ENCODE measurements at regions not wholly inside any gene's neighbourhood (a gene's known extent, or its start where the extent isn't known, plus 50 kb on each side); places are given as distances from the start of the nearest gene placed in this dataset.
"Not testable (repeated sequence)": the region's sequence is repeated elsewhere in the genome, so short reads cannot be mapped to it uniquely, and the experiment has no call there.

GRCh38 chr6:154623391-154623790 is 109.8 kb upstream of the SCAF8 start:
- DNase-seq (ENCODE audit: low read depth, low spot score) (no peak), FAIRE-seq (no peak)
- Histone ChIP-seq H4K20me1 (ENCODE audit: control insufficient read depth, extremely low read depth, insufficient read depth, low read length) (no peaks in the 10 kb centered on the region), H3K27me3 (ENCODE audit: control insufficient read depth, extremely low read depth, insufficient read depth, low read length) (no peaks in the 10 kb centered on the region), H3K27ac (ENCODE audit: control insufficient read depth, insufficient read depth, low read length) (peak overlapping the region; percentile 50), H3K4me1 (ENCODE audit: control insufficient read depth, extremely low read depth, insufficient read depth, low read length) (peaks cover 12% of the 10 kb centered on the region), H3K4me3 (ENCODE audit: control insufficient read depth in 2 of 3, extremely low read depth in 1 of 3, insufficient read depth in 2 of 3, low read depth in 1 of 3, low read length in 3 of 3) (no peak overlapping the region), H3K9me1 (ENCODE audit: control insufficient read depth, extremely low read depth, insufficient read depth, low read length) (no peaks in the 10 kb centered on the region), H3K79me2 (ENCODE audit: control insufficient read depth, insufficient read depth, low read length) (no peaks in the 10 kb centered on the region), H3K9me3 (ENCODE audit: control insufficient read depth, low read depth, low read length) (no peaks in the 10 kb centered on the region), H3K36me3 (ENCODE audit: control insufficient read depth in 2 of 2, extremely low read depth in 1 of 2, insufficient read depth in 2 of 2, low read length in 2 of 2) (no peaks in the 10 kb centered on the region), H2AFZ (ENCODE audit: control insufficient read depth, low read length) (no peak overlapping the region), H3K4me2 (ENCODE audit: control insufficient read depth, extremely low read depth, insufficient read depth, low read depth, low read length) (no peak overlapping the region), H3K9ac (ENCODE audit: control insufficient read depth, extremely low read depth, insufficient read depth, low read length) (no peak overlapping the region)
- no peak for TF ChIP-seq EZH2 (IDR thresholded peaks at IDR 0.05; ENCODE audit: low read length)
- TF ChIP-seq CTCF (optimal IDR thresholded peaks at IDR 0.05 in 1 of 3, IDR thresholded peaks at IDR 0.05 in 1 of 3, conservative IDR thresholded peaks at IDR 0.05 in 1 of 3; ENCODE audit: extremely low read depth in 1 of 3, insufficient read depth in 2 of 3, low read length in 3 of 3): no peak
- dilution Hi-C loops (cut with MboI; ENCODE audit: extremely low pct_ligation_motif_present, low sequenced_read_pairs): no loop called here

GRCh38 chr6:154624038-154624599 is 109.1 kb upstream of the SCAF8 start:
- Histone ChIP-seq H3K9me3 (ENCODE audit: control insufficient read depth, low read depth, low read length) (no peaks in the 10 kb centered on the region), H3K4me2 (ENCODE audit: control insufficient read depth, extremely low read depth, insufficient read depth, low read depth, low read length) (no peak overlapping the region), H3K9ac (ENCODE audit: control insufficient read depth, extremely low read depth, insufficient read depth, low read length) (no peak overlapping the region), H4K20me1 (ENCODE audit: control insufficient read depth, extremely low read depth, insufficient read depth, low read length) (no peaks in the 10 kb centered on the region), H3K9me1 (ENCODE audit: control insufficient read depth, extremely low read depth, insufficient read depth, low read length) (no peaks in the 10 kb centered on the region), H3K79me2 (ENCODE audit: control insufficient read depth, insufficient read depth, low read length) (no peaks in the 10 kb centered on the region), H3K36me3 (ENCODE audit: control insufficient read depth in 2 of 2, extremely low read depth in 1 of 2, insufficient read depth in 2 of 2, low read length in 2 of 2) (no peaks in the 10 kb centered on the region), H3K27me3 (ENCODE audit: control insufficient read depth, extremely low read depth, insufficient read depth, low read length) (no peaks in the 10 kb centered on the region), H3K27ac (ENCODE audit: control insufficient read depth, insufficient read depth, low read length) (no peak overlapping the region), H2AFZ (ENCODE audit: control insufficient read depth, low read length) (no peak overlapping the region), H3K4me3 (ENCODE audit: control insufficient read depth in 2 of 3, extremely low read depth in 1 of 3, insufficient read depth in 2 of 3, low read depth in 1 of 3, low read length in 3 of 3) (no peak overlapping the region), H3K4me1 (ENCODE audit: control insufficient read depth, extremely low read depth, insufficient read depth, low read length) (peaks cover 12% of the 10 kb centered on the region)
- TF ChIP-seq CTCF (optimal IDR thresholded peaks at IDR 0.05 in 1 of 3, IDR thresholded peaks at IDR 0.05 in 1 of 3, conservative IDR thresholded peaks at IDR 0.05 in 1 of 3; ENCODE audit: extremely low read depth in 1 of 3, insufficient read depth in 2 of 3, low read length in 3 of 3) (no peak), EZH2 (IDR thresholded peaks at IDR 0.05; ENCODE audit: low read length) (no peak)
- FAIRE-seq (no peak), DNase-seq (ENCODE audit: low read depth, low spot score) (no peak)
- dilution Hi-C loops (cut with MboI; ENCODE audit: extremely low pct_ligation_motif_present, low sequenced_read_pairs): no loop called here

DNA sequence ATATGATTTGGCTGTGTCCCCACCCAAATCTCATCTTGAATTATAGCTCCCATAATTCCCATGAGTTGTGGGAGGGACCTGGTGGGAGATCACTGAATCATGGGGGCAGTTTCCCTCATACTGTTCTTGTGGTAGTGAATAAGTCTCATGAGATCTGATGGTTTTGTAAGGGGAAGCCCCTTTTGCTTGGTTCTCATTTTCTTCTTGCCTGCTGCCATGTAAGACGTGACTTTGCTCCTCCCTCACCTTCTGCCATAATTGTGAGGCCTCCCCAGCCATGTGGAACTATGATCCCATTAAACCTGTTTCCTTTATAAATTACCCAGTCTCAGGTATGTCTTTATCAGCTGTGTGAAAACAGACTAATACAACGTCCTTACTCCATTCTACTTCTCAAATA is 108.5 kb upstream of the SCAF8 start:
- H4K20me1 ChIP-seq (ENCODE audit: control insufficient read depth, extremely low read depth, insufficient read depth, low read length); H3K9me3 ChIP-seq (ENCODE audit: control insufficient read depth, low read depth, low read length); H3K9ac ChIP-seq (ENCODE audit: control insufficient read depth, extremely low read depth, insufficient read depth, low read length); dilution Hi-C loops (cut with MboI; ENCODE audit: extremely low pct_ligation_motif_present, low sequenced_read_pairs); H3K27me3 ChIP-seq (ENCODE audit: control insufficient read depth, extremely low read depth, insufficient read depth, low read length); H3K36me3 ChIP-seq (ENCODE audit: control insufficient read depth in 2 of 2, extremely low read depth in 1 of 2, insufficient read depth in 2 of 2, low read length in 2 of 2); H3K4me3 ChIP-seq (ENCODE audit: control insufficient read depth in 2 of 3, extremely low read depth in 1 of 3, insufficient read depth in 2 of 3, low read depth in 1 of 3, low read length in 3 of 3); H3K79me2 ChIP-seq (ENCODE audit: control insufficient read depth, insufficient read depth, low read length); H3K27ac ChIP-seq (ENCODE audit: control insufficient read depth, insufficient read depth, low read length); DNase-seq (ENCODE audit: low read depth, low spot score); H3K4me2 ChIP-seq (ENCODE audit: control insufficient read depth, extremely low read depth, insufficient read depth, low read depth, low read length); H3K9me1 ChIP-seq (ENCODE audit: control insufficient read depth, extremely low read depth, insufficient read depth, low read length); FAIRE-seq; H2AFZ ChIP-seq (ENCODE audit: control insufficient read depth, low read length): not testable (repeated sequence)
- peaks cover 12% of the 10 kb centered on the region for H3K4me1 ChIP-seq (ENCODE audit: control insufficient read depth, extremely low read depth, insufficient read depth, low read length)
